SK-N-SH treated with all-trans-retinoic acid at 6 μM for 48 hours (cell line): ENCODE measurements at regions not wholly inside any gene's neighbourhood (a gene's known extent, or its start where the extent isn't known, plus 50 kb on each side); places are given as distances from the start of the nearest gene placed in this dataset.

Experiments used
- ATAC-seq: fragments of 200-7000 bp; cut with Tn5 transposase; 3 replicates; pipeline ENCODE4 v1.9.1; 2020; ENCODE audit warnings: mild to moderate bottlenecking, moderate library complexity
- ARNTL ChIP-seq: fragments of 450-650 bp; formaldehyde crosslinking; IDR thresholded peaks from 2 replicates; pipeline ENCODE4 v1.5.0; 2020; ENCODE audit warnings: low read depth, mild to moderate bottlenecking, moderate library complexity, borderline replicate concordance
- BACH2 ChIP-seq: fragments of 250-450 bp; sonication (Bioruptor Pico); IDR thresholded peaks from 2 replicates; pipeline ENCODE4 v1.9.0; 2021; ENCODE audit warnings: mild to moderate bottlenecking, borderline replicate concordance
- ESRRG ChIP-seq: fragments of 250-450 bp; sonication (Bioruptor Pico); IDR thresholded peaks from 2 replicates; pipeline ENCODE4 v1.6.1; 2021; ENCODE audit warnings: mild to moderate bottlenecking
- GLIS3 ChIP-seq: fragments of 250-450 bp; sonication (Bioruptor Pico); IDR thresholded peaks from 2 replicates; pipeline ENCODE4 v1.5.0; 2020; ENCODE audit warnings: mild to moderate bottlenecking, moderate library complexity
- ISL1 ChIP-seq: fragments of 250-450 bp; sonication (Bioruptor Pico); IDR thresholded peaks from 2 replicates; pipeline ENCODE4 v2.1.2; 2022; ENCODE audit warnings: mild to moderate bottlenecking, moderate library complexity
- OSR1 ChIP-seq: fragments of 250-450 bp; sonication (Bioruptor Pico); IDR thresholded peaks from 2 replicates; pipeline ENCODE4 v1.8.0; 2022; ENCODE audit warnings: moderate library complexity, mild to moderate bottlenecking, inconsistent platforms
- PPARA ChIP-seq: fragments of 250-450 bp; sonication (Bioruptor Pico); IDR thresholded peaks from 2 replicates; pipeline ENCODE4 v1.5.0; 2020; ENCODE audit warnings: mild to moderate bottlenecking, borderline replicate concordance
- RARB ChIP-seq: fragments of 250-450 bp; sonication (Bioruptor Pico); IDR thresholded peaks from 2 replicates; pipeline ENCODE4 v1.8.0; 2021; ENCODE audit warnings: mild to moderate bottlenecking, moderate library complexity
- TCF4 ChIP-seq: fragments of 250-450 bp; sonication (Bioruptor Pico); IDR thresholded peaks from 2 replicates; pipeline ENCODE4 v1.8.0; 2021; ENCODE audit warnings: mild to moderate bottlenecking, moderate library complexity, borderline replicate concordance
- TOX ChIP-seq: fragments of 250-450 bp; sonication (Bioruptor Pico); IDR thresholded peaks from 2 replicates; pipeline ENCODE4 v1.8.0; 2021; ENCODE audit warnings: mild to moderate bottlenecking, moderate library complexity, borderline replicate concordance
- ZC3H10 ChIP-seq: fragments of 250-450 bp; sonication (Bioruptor Pico); IDR thresholded peaks from 2 replicates; pipeline ENCODE4 v1.5.1; 2021; ENCODE audit warnings: mild to moderate bottlenecking, moderate library complexity
- ZNF70 ChIP-seq: fragments of 450-650 bp; formaldehyde crosslinking; IDR thresholded peaks from 2 replicates; pipeline ENCODE4 v1.5.0; 2020; ENCODE audit warnings: mild to moderate bottlenecking, moderate library complexity
- ZNF8 ChIP-seq: fragments of 450-650 bp; formaldehyde crosslinking; IDR thresholded peaks from 2 replicates; pipeline ENCODE4 v1.5.0; 2020; ENCODE audit warnings: mild to moderate bottlenecking, moderate library complexity
- TF ChIP-seq, protein P1 (sequence below): fragments of 250-450 bp; sonication (Bioruptor Pico); IDR thresholded peaks from 2 replicates; pipeline ENCODE4 v1.5.1; 2020; ENCODE audit warnings: low read depth, mild to moderate bottlenecking, moderate library complexity
- TF ChIP-seq, protein P2 (sequence below): fragments of 250-450 bp; sonication (Bioruptor Pico); IDR thresholded peaks from 2 replicates; pipeline ENCODE4 v1.5.0; 2020; ENCODE audit warnings: mild to moderate bottlenecking, moderate library complexity
- TF ChIP-seq, protein P3 (sequence below): fragments of 250-450 bp; sonication (Bioruptor Pico); IDR thresholded peaks from 2 replicates; pipeline ENCODE4 v1.8.0; 2021; ENCODE audit warnings: low read depth, mild to moderate bottlenecking, moderate library complexity, borderline replicate concordance
- TF ChIP-seq, protein P4 (sequence below): fragments of 250-450 bp; sonication (Bioruptor Pico); IDR thresholded peaks from 2 replicates; pipeline ENCODE4 v1.8.0; 2020; ENCODE audit warnings: mild to moderate bottlenecking, moderate library complexity, borderline replicate concordance
- TF ChIP-seq, protein P5 (sequence below): fragments of 250-450 bp; sonication (Bioruptor Pico); IDR thresholded peaks from 2 replicates; pipeline ENCODE4 v1.5.1; 2021; ENCODE audit warnings: mild to moderate bottlenecking, moderate library complexity

DNA sequence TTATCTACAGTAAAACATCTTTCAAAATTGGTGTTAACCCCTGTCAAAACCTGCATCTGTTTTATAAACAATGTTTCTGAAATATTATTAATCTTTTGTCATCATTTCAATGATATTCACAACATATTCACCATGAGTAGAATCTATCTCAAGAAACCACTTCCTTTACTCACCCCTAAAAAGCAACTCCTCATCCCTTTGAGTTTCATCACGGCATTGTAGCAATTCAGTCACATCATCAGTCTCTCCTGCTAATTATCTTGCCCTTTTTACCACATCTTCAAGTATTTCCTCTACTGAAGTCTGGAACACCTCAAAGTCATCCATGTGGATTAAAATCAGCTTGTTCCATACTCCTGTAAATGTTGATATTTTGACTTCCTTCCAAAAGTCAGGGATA lies 415.3 kb upstream of the TECRL start (continued):
- TF ChIP-seq, protein P1, sequence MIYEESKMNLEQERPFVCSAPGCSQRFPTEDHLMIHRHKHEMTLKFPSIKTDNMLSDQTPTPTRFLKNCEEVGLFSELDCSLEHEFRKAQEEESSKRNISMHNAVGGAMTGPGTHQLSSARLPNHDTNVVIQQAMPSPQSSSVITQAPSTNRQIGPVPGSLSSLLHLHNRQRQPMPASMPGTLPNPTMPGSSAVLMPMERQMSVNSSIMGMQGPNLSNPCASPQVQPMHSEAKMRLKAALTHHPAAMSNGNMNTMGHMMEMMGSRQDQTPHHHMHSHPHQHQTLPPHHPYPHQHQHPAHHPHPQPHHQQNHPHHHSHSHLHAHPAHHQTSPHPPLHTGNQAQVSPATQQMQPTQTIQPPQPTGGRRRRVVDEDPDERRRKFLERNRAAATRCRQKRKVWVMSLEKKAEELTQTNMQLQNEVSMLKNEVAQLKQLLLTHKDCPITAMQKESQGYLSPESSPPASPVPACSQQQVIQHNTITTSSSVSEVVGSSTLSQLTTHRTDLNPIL (CRISPR knock-in tag), result no peak
- TF ChIP-seq, protein P2, sequence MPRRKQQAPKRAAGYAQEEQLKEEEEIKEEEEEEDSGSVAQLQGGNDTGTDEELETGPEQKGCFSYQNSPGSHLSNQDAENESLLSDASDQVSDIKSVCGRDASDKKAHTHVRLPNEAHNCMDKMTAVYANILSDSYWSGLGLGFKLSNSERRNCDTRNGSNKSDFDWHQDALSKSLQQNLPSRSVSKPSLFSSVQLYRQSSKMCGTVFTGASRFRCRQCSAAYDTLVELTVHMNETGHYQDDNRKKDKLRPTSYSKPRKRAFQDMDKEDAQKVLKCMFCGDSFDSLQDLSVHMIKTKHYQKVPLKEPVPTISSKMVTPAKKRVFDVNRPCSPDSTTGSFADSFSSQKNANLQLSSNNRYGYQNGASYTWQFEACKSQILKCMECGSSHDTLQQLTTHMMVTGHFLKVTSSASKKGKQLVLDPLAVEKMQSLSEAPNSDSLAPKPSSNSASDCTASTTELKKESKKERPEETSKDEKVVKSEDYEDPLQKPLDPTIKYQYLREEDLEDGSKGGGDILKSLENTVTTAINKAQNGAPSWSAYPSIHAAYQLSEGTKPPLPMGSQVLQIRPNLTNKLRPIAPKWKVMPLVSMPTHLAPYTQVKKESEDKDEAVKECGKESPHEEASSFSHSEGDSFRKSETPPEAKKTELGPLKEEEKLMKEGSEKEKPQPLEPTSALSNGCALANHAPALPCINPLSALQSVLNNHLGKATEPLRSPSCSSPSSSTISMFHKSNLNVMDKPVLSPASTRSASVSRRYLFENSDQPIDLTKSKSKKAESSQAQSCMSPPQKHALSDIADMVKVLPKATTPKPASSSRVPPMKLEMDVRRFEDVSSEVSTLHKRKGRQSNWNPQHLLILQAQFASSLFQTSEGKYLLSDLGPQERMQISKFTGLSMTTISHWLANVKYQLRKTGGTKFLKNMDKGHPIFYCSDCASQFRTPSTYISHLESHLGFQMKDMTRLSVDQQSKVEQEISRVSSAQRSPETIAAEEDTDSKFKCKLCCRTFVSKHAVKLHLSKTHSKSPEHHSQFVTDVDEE (CRISPR knock-in tag), result no peak
- TF ChIP-seq ISL1 (CRISPR knock-in tag), result no peak

DNA sequence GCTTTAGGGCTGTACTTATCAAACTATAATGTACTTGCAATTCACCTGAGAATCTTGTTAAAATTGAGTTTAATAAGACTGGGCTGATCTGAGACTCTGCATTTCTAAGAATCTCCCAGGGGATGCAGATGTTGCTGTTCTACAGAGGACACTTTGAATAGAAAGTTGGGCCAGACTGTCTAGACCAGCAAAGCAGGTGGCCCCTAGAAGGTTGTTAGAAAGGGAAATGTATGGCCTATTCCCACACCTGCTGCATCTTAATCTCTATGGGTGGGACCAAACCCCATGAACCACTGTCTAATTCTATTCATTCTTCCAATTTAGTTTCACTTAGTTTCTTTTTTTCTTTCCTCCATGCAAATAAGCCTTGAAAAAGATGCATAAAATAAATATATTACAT lies 413.2 kb upstream of the TECRL start:
- TF ChIP-seq, protein P3, sequence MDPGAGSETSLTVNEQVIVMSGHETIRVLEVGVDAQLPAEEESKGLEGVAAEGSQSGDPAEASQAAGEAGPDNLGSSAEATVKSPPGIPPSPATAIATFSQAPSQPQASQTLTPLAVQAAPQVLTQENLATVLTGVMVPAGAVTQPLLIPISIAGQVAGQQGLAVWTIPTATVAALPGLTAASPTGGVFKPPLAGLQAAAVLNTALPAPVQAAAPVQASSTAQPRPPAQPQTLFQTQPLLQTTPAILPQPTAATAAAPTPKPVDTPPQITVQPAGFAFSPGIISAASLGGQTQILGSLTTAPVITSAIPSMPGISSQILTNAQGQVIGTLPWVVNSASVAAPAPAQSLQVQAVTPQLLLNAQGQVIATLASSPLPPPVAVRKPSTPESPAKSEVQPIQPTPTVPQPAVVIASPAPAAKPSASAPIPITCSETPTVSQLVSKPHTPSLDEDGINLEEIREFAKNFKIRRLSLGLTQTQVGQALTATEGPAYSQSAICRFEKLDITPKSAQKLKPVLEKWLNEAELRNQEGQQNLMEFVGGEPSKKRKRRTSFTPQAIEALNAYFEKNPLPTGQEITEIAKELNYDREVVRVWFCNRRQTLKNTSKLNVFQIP, result no peak
- TF ChIP-seq, protein P4, sequence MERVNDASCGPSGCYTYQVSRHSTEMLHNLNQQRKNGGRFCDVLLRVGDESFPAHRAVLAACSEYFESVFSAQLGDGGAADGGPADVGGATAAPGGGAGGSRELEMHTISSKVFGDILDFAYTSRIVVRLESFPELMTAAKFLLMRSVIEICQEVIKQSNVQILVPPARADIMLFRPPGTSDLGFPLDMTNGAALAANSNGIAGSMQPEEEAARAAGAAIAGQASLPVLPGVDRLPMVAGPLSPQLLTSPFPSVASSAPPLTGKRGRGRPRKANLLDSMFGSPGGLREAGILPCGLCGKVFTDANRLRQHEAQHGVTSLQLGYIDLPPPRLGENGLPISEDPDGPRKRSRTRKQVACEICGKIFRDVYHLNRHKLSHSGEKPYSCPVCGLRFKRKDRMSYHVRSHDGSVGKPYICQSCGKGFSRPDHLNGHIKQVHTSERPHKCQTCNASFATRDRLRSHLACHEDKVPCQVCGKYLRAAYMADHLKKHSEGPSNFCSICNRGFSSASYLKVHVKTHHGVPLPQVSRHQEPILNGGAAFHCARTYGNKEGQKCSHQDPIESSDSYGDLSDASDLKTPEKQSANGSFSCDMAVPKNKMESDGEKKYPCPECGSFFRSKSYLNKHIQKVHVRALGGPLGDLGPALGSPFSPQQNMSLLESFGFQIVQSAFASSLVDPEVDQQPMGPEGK (CRISPR knock-in tag), result no peak
- TF ChIP-seq BACH2 (CRISPR knock-in tag) (no peak), GLIS3 (CRISPR knock-in tag) (no peak), OSR1 (CRISPR knock-in tag) (no peak), ZC3H10 (CRISPR knock-in tag) (no peak), ESRRG (CRISPR knock-in tag) (no peak), ISL1 (CRISPR knock-in tag) (no peak), ZNF70 (no peak), ZNF8 (no peak), PPARA (CRISPR knock-in tag) (no peak), TOX (CRISPR knock-in tag) (no peak), ARNTL (CRISPR knock-in tag) (no peak), TCF4 (CRISPR knock-in tag) (no peak), RARB (CRISPR knock-in tag) (no peak)
- TF ChIP-seq, protein P1 (CRISPR knock-in tag), result no peak
- TF ChIP-seq, protein P2 (CRISPR knock-in tag), result no peak
- TF ChIP-seq, protein P5, sequence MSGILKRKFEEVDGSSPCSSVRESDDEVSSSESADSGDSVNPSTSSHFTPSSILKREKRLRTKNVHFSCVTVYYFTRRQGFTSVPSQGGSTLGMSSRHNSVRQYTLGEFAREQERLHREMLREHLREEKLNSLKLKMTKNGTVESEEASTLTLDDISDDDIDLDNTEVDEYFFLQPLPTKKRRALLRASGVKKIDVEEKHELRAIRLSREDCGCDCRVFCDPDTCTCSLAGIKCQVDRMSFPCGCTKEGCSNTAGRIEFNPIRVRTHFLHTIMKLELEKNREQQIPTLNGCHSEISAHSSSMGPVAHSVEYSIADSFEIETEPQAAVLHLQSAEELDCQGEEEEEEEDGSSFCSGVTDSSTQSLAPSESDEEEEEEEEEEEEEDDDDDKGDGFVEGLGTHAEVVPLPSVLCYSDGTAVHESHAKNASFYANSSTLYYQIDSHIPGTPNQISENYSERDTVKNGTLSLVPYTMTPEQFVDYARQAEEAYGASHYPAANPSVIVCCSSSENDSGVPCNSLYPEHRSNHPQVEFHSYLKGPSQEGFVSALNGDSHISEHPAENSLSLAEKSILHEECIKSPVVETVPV (CRISPR knock-in tag), result no peak
- ATAC-seq, result no peak
